ENCODE measurements at regions not wholly inside any gene's neighbourhood (a gene's known extent, or its start where the extent isn't known, plus 50 kb on each side); places are given as distances from the start of the nearest gene placed in this dataset.
"Not testable (repeated sequence)": the region's sequence is repeated elsewhere in the genome, so short reads cannot be mapped to it uniquely, and the experiment has no call there.

GRCh38 chr7:9082203-9082602, 648.8 kb downstream of the NXPH1 start:
- DNase-seq: no peak

DNA sequence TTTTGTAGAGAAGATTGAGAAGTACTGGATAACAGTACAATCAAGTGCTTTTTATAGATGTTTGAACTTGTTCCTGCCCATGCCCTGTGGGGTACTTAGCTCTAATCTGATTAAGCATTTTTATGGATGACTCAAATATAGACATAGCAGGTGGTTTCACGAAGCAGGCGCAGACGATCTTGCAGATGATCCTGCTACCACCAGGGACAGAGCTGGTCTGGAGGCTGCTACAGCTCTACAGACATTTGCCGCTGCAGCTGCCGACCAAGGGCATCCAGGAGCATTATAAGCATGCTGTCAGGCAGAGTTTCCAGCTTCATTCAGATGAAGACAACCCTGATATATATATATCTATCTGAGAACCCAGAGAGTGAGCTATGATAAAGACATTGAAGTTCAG, 650.4 kb downstream of the NXPH1 start:
- DNase-seq: no peak

- no peak for DNase-seq
Measured at GRCh38 chr7:9091282-9091681, 657.9 kb downstream of the NXPH1 start.

GRCh38 chr7:9097565-9098060, 664.2 kb downstream of the NXPH1 start:
- DNase-seq: no peak

DNA sequence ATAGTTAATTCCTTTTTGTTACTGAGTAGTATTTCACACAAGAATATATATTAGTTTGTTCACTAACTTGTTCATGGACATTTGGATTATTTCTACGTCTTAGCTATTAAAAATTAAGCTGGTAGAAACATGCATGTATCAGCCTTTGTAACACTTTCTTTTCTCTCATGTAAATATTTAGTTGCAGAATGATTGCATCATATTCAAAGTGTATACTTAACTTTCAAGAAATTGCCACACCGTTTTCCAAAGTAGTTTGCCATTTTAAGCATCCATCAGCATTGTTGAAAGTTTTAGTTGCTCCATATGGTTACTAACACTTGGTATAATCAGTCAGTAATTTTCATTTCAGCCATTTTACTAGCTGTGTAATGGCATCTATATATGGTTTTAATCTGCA, 666.9 kb downstream of the NXPH1 start:
- no peak for DNase-seq

DNA sequence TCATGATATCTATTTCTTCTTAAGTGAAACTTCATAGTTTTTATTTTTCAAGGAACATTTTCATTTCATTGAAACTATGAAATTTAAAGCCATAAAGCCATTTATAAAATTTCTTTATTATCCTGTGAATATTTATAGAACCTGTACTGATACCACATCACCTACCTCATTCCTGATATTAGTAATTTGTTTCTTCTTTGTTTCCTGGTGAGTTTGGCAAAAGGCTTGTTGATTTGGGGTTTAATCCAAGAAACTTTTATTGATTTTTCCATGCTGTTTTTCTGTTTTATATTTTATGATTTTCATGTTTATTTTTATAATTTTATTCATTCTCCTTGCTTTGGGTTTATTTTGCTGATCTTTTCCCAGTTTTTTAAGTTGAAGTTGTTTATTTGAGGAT, 669.4 kb downstream of the NXPH1 start:
- DNase-seq: no peak

GRCh38 chr7:9106747-9107146, 673.3 kb downstream of the NXPH1 start:
- no peak for DNase-seq

GRCh38 chr7:9120331-9120730, 686.9 kb downstream of the NXPH1 start:
- no peak for DNase-seq

GRCh38 chr7:9124320-9124719, 690.9 kb downstream of the NXPH1 start:
- no peak for DNase-seq

DNA sequence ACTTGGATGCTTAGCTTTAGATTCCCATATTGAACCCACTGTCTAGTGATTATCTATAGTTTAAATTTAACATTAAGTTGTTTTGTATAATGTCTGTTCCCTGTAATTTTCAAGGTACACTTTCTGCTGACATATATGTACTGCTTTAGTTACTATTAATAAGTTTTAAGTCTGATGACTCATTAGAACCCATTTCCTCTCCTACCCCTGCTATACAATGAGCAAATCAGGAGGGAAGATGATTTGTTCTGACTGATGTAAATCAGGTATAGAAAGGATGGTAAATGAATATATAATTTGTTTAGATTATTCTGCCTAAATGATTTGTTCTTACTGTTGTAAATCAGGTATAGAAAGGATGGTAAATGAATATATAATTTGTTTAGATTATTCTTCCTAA, 691.8 kb downstream of the NXPH1 start:
- no peak for DNase-seq

- DNase-seq: no peak
Measured at GRCh38 chr7:9127901-9128300, 694.5 kb downstream of the NXPH1 start.

- no peak for DNase-seq
Measured at GRCh38 chr7:9148687-9149086, 715.3 kb downstream of the NXPH1 start.

DNA sequence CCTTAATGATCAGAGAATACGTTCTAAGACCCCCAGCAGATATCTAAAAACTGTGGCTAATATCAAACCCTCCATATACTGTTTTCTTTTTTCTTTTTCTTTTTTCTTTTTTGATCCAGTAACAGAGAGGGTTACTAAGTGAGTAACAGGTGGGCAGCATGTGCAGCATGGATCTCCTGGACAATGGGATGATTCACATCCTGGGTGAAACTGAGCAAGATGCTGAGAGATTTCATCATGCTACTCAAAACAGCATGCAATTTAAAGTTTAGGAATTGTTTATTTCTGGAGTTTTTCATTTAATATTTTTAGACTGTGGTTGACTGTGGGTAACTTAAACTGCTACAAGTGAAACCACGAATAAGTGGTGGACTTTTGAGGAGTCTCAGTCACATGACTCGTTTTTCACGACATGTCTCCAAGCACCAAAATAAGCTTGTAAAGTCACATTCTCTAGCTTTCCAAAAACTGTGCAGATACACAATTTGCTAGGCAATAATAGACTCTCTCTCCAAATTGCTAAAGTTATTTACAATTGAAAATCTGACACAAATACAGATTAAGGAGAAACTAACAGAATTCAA, 716.2 kb downstream of the NXPH1 start:
- no peak for DNase-seq

- DNase-seq: not testable (repeated sequence)
Measured at GRCh38 chr7:9163691-9164090, 730.3 kb downstream of the NXPH1 start.

GRCh38 chr7:9175871-9176270, 742.5 kb downstream of the NXPH1 start:
- no peak for DNase-seq

DNA sequence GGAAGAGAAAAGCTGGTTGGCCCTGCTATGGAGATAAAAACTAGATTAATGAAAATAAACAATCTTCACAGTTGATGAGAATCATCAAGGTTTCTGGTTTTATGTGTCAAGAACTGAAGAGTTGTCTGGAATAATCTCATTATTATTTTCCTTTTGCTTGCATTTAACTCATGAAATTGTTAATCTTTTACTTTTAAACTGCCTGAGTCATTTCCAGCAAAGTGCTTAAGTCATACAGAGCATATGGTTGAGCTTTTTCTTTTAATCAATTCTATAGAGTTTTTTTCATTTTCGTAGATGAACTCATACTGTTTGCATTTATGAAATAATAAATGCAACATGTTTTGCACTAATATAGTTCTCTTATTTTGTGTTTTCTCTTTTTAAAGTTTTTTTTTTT, 747.9 kb downstream of the NXPH1 start:
- no peak for DNase-seq

GRCh38 chr7:9186730-9187129, 753.3 kb downstream of the NXPH1 start:
- DNase-seq: no peak

DNA sequence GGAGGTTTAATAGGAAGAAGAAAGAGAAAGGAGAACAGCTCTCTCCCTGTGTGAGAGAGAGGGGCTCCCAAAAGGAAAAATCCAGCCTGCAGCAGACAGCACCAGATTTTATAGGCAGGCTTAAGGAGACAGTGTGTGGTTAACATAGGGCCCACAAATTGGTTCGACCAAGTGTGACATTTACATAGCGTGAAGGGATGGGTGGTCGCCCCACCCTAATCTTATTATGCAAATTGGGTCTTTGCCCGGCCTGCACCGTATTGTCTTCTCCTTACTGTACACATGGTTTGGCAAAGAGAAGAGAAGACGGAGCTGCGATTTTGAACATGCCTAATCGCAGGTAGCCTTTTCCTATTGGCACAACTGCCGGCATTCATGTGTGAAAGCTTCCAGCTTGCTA, 756.3 kb downstream of the NXPH1 start:
- no peak for DNase-seq

DNA sequence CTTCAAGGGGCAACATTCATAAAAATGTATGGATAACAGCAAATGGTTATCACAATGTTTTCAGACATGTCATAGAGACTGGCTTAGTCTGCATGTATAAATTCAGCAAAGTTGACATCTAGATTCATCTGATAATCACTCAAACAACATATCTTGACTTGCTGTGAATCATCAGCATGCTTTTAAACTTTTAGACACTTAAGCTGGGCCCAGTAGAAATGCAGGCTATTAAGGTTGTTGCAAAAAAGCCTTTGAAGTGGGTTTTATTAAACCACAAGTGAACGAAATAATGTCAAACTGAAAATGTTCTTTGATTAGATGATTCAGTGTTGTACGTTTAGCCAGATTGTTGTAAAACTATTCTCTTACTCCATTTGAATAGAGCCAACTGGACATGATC, 759.6 kb downstream of the NXPH1 start:
- no peak for DNase-seq

- no peak for DNase-seq
Measured at GRCh38 chr7:9200626-9201025, 767.2 kb downstream of the NXPH1 start.

DNA sequence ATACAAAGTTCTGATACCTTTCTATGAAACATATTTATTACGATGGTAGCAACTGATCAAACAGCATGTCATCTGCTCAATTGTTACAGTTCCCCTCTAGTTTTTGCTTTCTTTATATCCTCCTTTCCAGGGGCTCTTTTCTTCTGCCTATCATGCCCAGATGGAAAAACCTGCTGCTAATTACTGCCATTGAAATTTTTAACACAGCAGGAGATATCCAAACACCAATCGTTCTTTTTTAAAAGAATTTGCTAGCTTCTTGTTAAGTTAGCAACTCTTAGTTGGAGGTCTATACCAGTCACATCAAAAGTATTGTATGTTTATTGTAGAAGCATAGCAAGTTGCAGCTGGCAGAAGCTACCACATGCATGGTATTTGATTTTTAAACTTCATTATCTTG, 768.5 kb downstream of the NXPH1 start:
- DNase-seq: no peak

- no peak for DNase-seq
Measured at GRCh38 chr7:9204571-9204970, 771.2 kb downstream of the NXPH1 start.

GRCh38 chr7:9210114-9210513, 776.7 kb downstream of the NXPH1 start:
- DNase-seq: no peak

- no peak for DNase-seq
Measured at GRCh38 chr7:9217204-9217603, 783.8 kb downstream of the NXPH1 start.

- no peak for DNase-seq
Measured at GRCh38 chr7:9226500-9226899, 793.1 kb downstream of the NXPH1 start.
